Endothelial cell of umbilical vein (primary cell): ENCODE measurements at regions not wholly inside any gene's neighbourhood (a gene's known extent, or its start where the extent isn't known, plus 50 kb on each side); places are given as distances from the start of the nearest gene placed in this dataset.

ENCODE experiments used
- BruUV-seq: library from RNA; stranded (reverse); fragments of 400-500 nt; replicated peaks from 2 replicates; lab custom pipeline; 2021; lab: Mats Ljungman, UMichigan
- CTCF ChIA-PET: fragments of 300-600, 350-600 bp; sonication (Branson Sonifier 250); formaldehyde crosslinking; loops from one replicate; lab custom pipeline; 2021; ENCODE audit warnings: antibody characterized with exemption, inconsistent platforms; lab: Charles Lee
- POLR2A ChIA-PET: fragments of 300-600, 350-600 bp; sonication (Branson Sonifier 250); formaldehyde crosslinking; loops from one replicate; lab custom pipeline; 2021; ENCODE audit warnings: antibody characterized with exemption, inconsistent platforms; lab: Charles Lee
- DNase-seq: peaks from one replicate; pipeline ENCODE4 v3.0.0-alpha.2; 2011; ENCODE audit warnings: low read depth, low spot score
- FAIRE-seq: peaks from 2 replicates; lab custom pipeline; 2011; peaks lifted over from hg19 to GRCh38; lab: Jason Lieb, UNC
- H2AFZ ChIP-seq: 2 replicates; pipeline ENCODE4 v1.6.0; 2012; ENCODE audit warnings: low read depth, low read length, control low read depth, inconsistent platforms
- H3K27ac ChIP-seq: 2 replicates; pipeline ENCODE4 v1.5.1; 2011; ENCODE audit warnings: low read depth, mild to moderate bottlenecking, control low read depth, low read length, moderate library complexity; ENCODE audit not compliant: insufficient read depth
- H3K27me3 ChIP-seq, 2 experiments: 2 replicates each; pipeline versions ENCODE4 v1.6.0 to v1.6.1; 2011; ENCODE audit warnings: low read length in 2 of 2, mixed read lengths in 1 of 2; ENCODE audit not compliant: control insufficient read depth in 2 of 2, insufficient read depth in 2 of 2
- H3K36me3 ChIP-seq, 2 experiments: 2 replicates in 1 of 2; 3 replicates in 1 of 2; pipeline ENCODE4 v1.5.1; 2011; ENCODE audit warnings: low read length in 2 of 2, mild to moderate bottlenecking in 1 of 2, moderate library complexity in 1 of 2; ENCODE audit not compliant: control insufficient read depth in 2 of 2, insufficient read depth in 2 of 2; ENCODE audit errors: extremely low read depth in 1 of 2
- H3K4me1 ChIP-seq: 3 replicates; pipeline ENCODE4 v1.5.1; 2011; ENCODE audit warnings: mild to moderate bottlenecking, low read length; ENCODE audit not compliant: control insufficient read depth, insufficient read depth; ENCODE audit errors: extremely low read depth
- H3K4me2 ChIP-seq: 2 replicates; pipeline ENCODE4 v1.6.1; 2011; ENCODE audit warnings: low read length, control low read depth, mixed read lengths; ENCODE audit not compliant: insufficient read depth
- H3K4me3 ChIP-seq, 3 experiments: fragments of 200-600 bp in 1 of 3; sonication (generic), shearing (Covaris generic) in 1 of 3; replicated peaks in 1 of 3; 2 replicates each; pipeline ENCODE4 v1.5.1; 2011 to 2016; ENCODE audit warnings: control low read depth in 3 of 3, low read length in 3 of 3, mild to moderate bottlenecking in 2 of 3, inconsistent platforms in 1 of 3, low read depth in 1 of 3, moderate library complexity in 1 of 3; ENCODE audit not compliant: insufficient read depth in 1 of 3
- H3K79me2 ChIP-seq: 2 replicates; pipeline ENCODE4 v1.6.0; 2012; ENCODE audit warnings: low read length, inconsistent platforms; ENCODE audit not compliant: control insufficient read depth, insufficient read depth
- H3K9ac ChIP-seq: replicated peaks from 2 replicates; pipeline ENCODE3; 2011; ENCODE audit warnings: low read length, control low read depth; ENCODE audit not compliant: insufficient read depth; ENCODE audit errors: extremely low read depth
- H3K9me1 ChIP-seq: replicated peaks from 3 replicates; pipeline ENCODE4 v1.6.0; 2011; ENCODE audit warnings: mild to moderate bottlenecking, low read length; ENCODE audit not compliant: control insufficient read depth, insufficient read depth; ENCODE audit errors: extremely low read depth
- H3K9me3 ChIP-seq: replicated peaks from 2 replicates; pipeline ENCODE4 v1.5.1; 2012; ENCODE audit warnings: low read length, inconsistent platforms; ENCODE audit not compliant: control insufficient read depth, insufficient read depth
- H4K20me1 ChIP-seq: replicated peaks from 2 replicates; pipeline ENCODE3; 2011; ENCODE audit warnings: mild to moderate bottlenecking, low read length; ENCODE audit not compliant: control insufficient read depth, insufficient read depth; ENCODE audit errors: extremely low read depth
- CTCF ChIP-seq, 2 donors: IDR thresholded peaks; 1 replicate in 1 of 2; 2 replicates in 1 of 2; pipeline ENCODE4 v1.5.1; 2011; ENCODE audit warnings: low read length in 2 of 2, mild to moderate bottlenecking in 2 of 2, moderate library complexity in 2 of 2, control low read depth in 1 of 2, inconsistent platforms in 1 of 2, low read depth in 1 of 2; ENCODE audit not compliant: insufficient read depth in 1 of 2; ENCODE audit errors: extremely low read depth in 1 of 2
- EZH2 ChIP-seq: IDR thresholded peaks from 2 replicates; pipeline ENCODE4 v1.6.1; 2012; ENCODE audit warnings: borderline replicate concordance, low read depth, mild to moderate bottlenecking, moderate library complexity, low read length, inconsistent platforms; ENCODE audit not compliant: severe bottlenecking
- FOS ChIP-seq: IDR thresholded peaks from 2 replicates; pipeline ENCODE4 v1.6.1; 2011; ENCODE audit warnings: mild to moderate bottlenecking, low read length, moderate library complexity, borderline replicate concordance; ENCODE audit not compliant: insufficient read depth
- GATA2 ChIP-seq: IDR thresholded peaks from 2 replicates; pipeline ENCODE4 v1.7.0; 2011; ENCODE audit warnings: low read depth, mild to moderate bottlenecking, moderate library complexity, mixed read lengths, low read length; ENCODE audit not compliant: insufficient read length, insufficient read depth
- JUN ChIP-seq: IDR thresholded peaks from 2 replicates; pipeline ENCODE4 v1.6.1; 2011; ENCODE audit warnings: borderline replicate concordance, low read depth; ENCODE audit not compliant: insufficient read length, insufficient read depth
- MAX ChIP-seq: IDR thresholded peaks from 2 replicates; pipeline ENCODE4 v1.6.1; 2011; ENCODE audit not compliant: insufficient read depth, insufficient read length
- MYC ChIP-seq: IDR thresholded peaks from one replicate; pipeline ENCODE4 v1.6.1; 2011; ENCODE audit warnings: mild to moderate bottlenecking, low read depth, low read length
- POLR2A ChIP-seq: IDR thresholded peaks from 2 replicates; pipeline ENCODE4 v1.6.1; 2012; ENCODE audit warnings: low read depth, mild to moderate bottlenecking, control low read depth, low read length
- POLR2AphosphoS5 ChIP-seq: IDR thresholded peaks from 2 replicates; pipeline ENCODE4 v1.6.1; 2012; ENCODE audit warnings: low read depth, mild to moderate bottlenecking, control low read depth, low read length, moderate library complexity; ENCODE audit not compliant: insufficient read depth
- dilution Hi-C: fragments of 300-500 bp; cut with MboI; formaldehyde crosslinking; loops from one replicate; pipeline ENCODE4 v1.15.0; 2019; ENCODE audit warnings: low sequenced_read_pairs; ENCODE audit not compliant: extremely low pct_ligation_motif_present
- intact Hi-C: fragments of 100-400 bp; cut with micrococcal nuclease; formaldehyde crosslinking; loops from one replicate; pipeline ENCODE4 v1.10.0; 2022

- CTCF ChIA-PET = no interaction called here
- Histone ChIP-seq H3K9me1 (no peaks in the 10 kb centered on the region), H3K4me1 (no peaks in the 10 kb centered on the region), H3K36me3 (no peaks in the 10 kb centered on the region), H3K4me2 (no peak overlapping the region), H3K79me2 (no peaks in the 10 kb centered on the region), H3K27me3 (no peaks in the 10 kb centered on the region), H3K4me3 (no peak overlapping the region), H3K9ac (no peak overlapping the region), H3K27ac (no peak overlapping the region), H3K9me3 (no peaks in the 10 kb centered on the region), H4K20me1 (no peaks in the 10 kb centered on the region), H2AFZ (no peak overlapping the region)
- DNase-seq (no peak), FAIRE-seq (no peak)
- BruUV-seq = no TSS peak
- intact Hi-C loops = no loop called here
- TF ChIP-seq MAX (no peak), POLR2A (no peak), CTCF (IDR thresholded peaks at IDR 0.05; ENCODE audit: extremely low read depth in 1 of 2, insufficient read depth in 1 of 2, low read depth in 1 of 2, low read length in 2 of 2) (no peak), MYC (no peak), JUN (no peak), FOS (no peak), GATA2 (no peak), POLR2AphosphoS5 (no peak), EZH2 (no peak)
- dilution Hi-C loops = no loop called here
- POLR2A ChIA-PET = no interaction called here
These were observed 267.2 kb downstream of the RHOU start for GRCh38 chr1:229002451-229002960.
